B cell (primary cell): ENCODE measurements at regions not wholly inside any gene's neighbourhood (a gene's known extent, or its start where the extent isn't known, plus 50 kb on each side); places are given as distances from the start of the nearest gene placed in this dataset.

ENCODE experiments used
- ATAC-seq: fragments of 200-7000 bp; cut with Tn5 transposase; one replicate; pipeline ENCODE4 v1.10.0; 2021; ENCODE audit warnings: low read depth, mild to moderate bottlenecking, moderate number of reproducible peaks, moderate library complexity
- CTCF ChIA-PET: fragments of 350-600 bp; sonication (Branson Sonifier 250); formaldehyde crosslinking; loops from one replicate; lab custom pipeline; 2021; ENCODE audit warnings: antibody characterized with exemption, inconsistent platforms; lab: Charles Lee
- POLR2A ChIA-PET: fragments of 350-600 bp; sonication (Branson Sonifier 250); formaldehyde crosslinking; loops from one replicate; lab custom pipeline; 2021; ENCODE audit warnings: antibody characterized with exemption; lab: Charles Lee
- DNase-seq: peaks from one replicate; pipeline ENCODE4 v3.0.0; 2013
- H2AFZ ChIP-seq: 2 replicates; pipeline ENCODE4 v1.6.1; 2012; ENCODE audit warnings: mild to moderate bottlenecking, low read depth, low read length; ENCODE audit not compliant: insufficient read depth, poor library complexity, severe bottlenecking
- H3K27ac ChIP-seq, 2 donors: 1 replicate in 1 of 2; 2 replicates in 1 of 2; pipeline ENCODE4 v1.5.1; 2012 to 2013; ENCODE audit warnings: low read length in 2 of 2, mild to moderate bottlenecking in 2 of 2, moderate library complexity in 1 of 2
- H3K27me3 ChIP-seq, 4 experiments: fragments of 200-600 bp in 1 of 4; sonication (generic) in 1 of 4; replicated peaks in 1 of 4; 1 replicate in 2 of 4; 2 replicates in 2 of 4; pipeline versions ENCODE4 v1.6.1 to v1.7.0; 2013 to 2016; ENCODE audit warnings: low read length in 3 of 4, mild to moderate bottlenecking in 2 of 4, mixed read lengths in 1 of 4, moderate library complexity in 1 of 4; ENCODE audit not compliant: insufficient read depth in 4 of 4, control insufficient read depth in 3 of 4; ENCODE audit errors: control extremely low read depth in 1 of 4
- H3K36me3 ChIP-seq, 2 experiments: replicated peaks in 1 of 2; 1 replicate in 1 of 2; 2 replicates in 1 of 2; pipeline versions ENCODE4 v1.6.1 to v1.7.1; 2013; ENCODE audit warnings: low read length in 1 of 2; ENCODE audit not compliant: insufficient read depth in 2 of 2, control insufficient read depth in 1 of 2; ENCODE audit errors: control extremely low read depth in 1 of 2, extremely low read depth in 1 of 2
- H3K4me1 ChIP-seq, 2 donors: fragments of 200-600 bp in 1 of 2; sonication (generic) in 1 of 2; 1 replicate in 1 of 2; 2 replicates in 1 of 2; pipeline versions ENCODE4 v1.5.1 to v1.6.1; 2013 to 2017; ENCODE audit warnings: low read length in 2 of 2; ENCODE audit not compliant: control insufficient read depth in 2 of 2, insufficient read depth in 2 of 2
- H3K4me2 ChIP-seq: replicated peaks from 2 replicates; pipeline ENCODE3; 2012; ENCODE audit warnings: mild to moderate bottlenecking, low read depth, low read length; ENCODE audit not compliant: poor library complexity, severe bottlenecking
- H3K4me3 ChIP-seq, 5 experiments: fragments of 200-600 bp in 1 of 5; sonication (generic) in 1 of 5; 1 replicate in 3 of 5; 2 replicates in 2 of 5; pipeline versions ENCODE4 v1.5.1 to v1.7.0; 2011 to 2016; ENCODE audit warnings: low read length in 4 of 5, mild to moderate bottlenecking in 4 of 5, low read depth in 2 of 5, control low read depth in 1 of 5, moderate library complexity in 1 of 5; ENCODE audit not compliant: insufficient read depth in 1 of 5; ENCODE audit errors: control extremely low read depth in 1 of 5, extremely low read depth in 1 of 5
- H3K79me2 ChIP-seq: fragments of 200-600 bp; sonication (generic); one replicate; pipeline ENCODE4 v1.6.0; 2016; ENCODE audit warnings: low read length; ENCODE audit not compliant: control insufficient read depth, insufficient read depth
- H3K9ac ChIP-seq: fragments of 200-600 bp; sonication (generic); 2 replicates; pipeline ENCODE4 v1.6.1; 2017; ENCODE audit warnings: mild to moderate bottlenecking, low read length, moderate library complexity
- H3K9me3 ChIP-seq, 3 donors: one replicate each; pipeline versions ENCODE4 v1.6.1 to v1.7.1; 2013; ENCODE audit warnings: low read length in 2 of 3; ENCODE audit not compliant: control insufficient read depth in 2 of 3, insufficient read depth in 1 of 3; ENCODE audit errors: control extremely low read depth in 1 of 3
- H4K20me1 ChIP-seq: 2 replicates; pipeline ENCODE4 v1.6.0; 2012; ENCODE audit warnings: mild to moderate bottlenecking, low read length; ENCODE audit not compliant: insufficient read depth, control insufficient read depth, poor library complexity, severe bottlenecking
- H3K27ac Mint-ChIP-seq: one replicate; pipeline ENCODE4 v1.8.0; 2021; ENCODE audit warnings: mixed read lengths
- H3K27me3 Mint-ChIP-seq: one replicate; pipeline ENCODE4 v1.8.0; 2021; ENCODE audit warnings: mixed read lengths
- H3K4me1 Mint-ChIP-seq: one replicate; pipeline ENCODE4 v1.8.0; 2021; ENCODE audit warnings: mixed read lengths
- H3K4me3 Mint-ChIP-seq: one replicate; pipeline ENCODE4 v1.8.0; 2021; ENCODE audit warnings: mixed read lengths
- H3K9me3 Mint-ChIP-seq: one replicate; pipeline ENCODE4 v1.8.0; 2022; ENCODE audit warnings: mixed read lengths; ENCODE audit not compliant: insufficient read depth
- CTCF ChIP-seq: fragments of 200-600 bp; IDR thresholded peaks from one replicate; pipeline ENCODE4 v1.8.0; 2022; ENCODE audit warnings: antibody characterized with exemption, mild to moderate bottlenecking
- EZH2 ChIP-seq: IDR thresholded peaks from 2 replicates; pipeline ENCODE4 v1.6.1; 2012; ENCODE audit warnings: borderline replicate concordance, low read depth, mild to moderate bottlenecking, moderate library complexity, low read length; ENCODE audit not compliant: insufficient read depth, poor library complexity, severe bottlenecking
- WGBS: methylation state at CpG from one replicate; pipeline ENCODE4 v1.1.5; 2013; ENCODE audit warnings: missing lambda C conversion rate; ENCODE audit not compliant: insufficient coverage; 5-methylcytosine and 5-hydroxymethylcytosine counted together
- intact Hi-C: fragments of 100-400 bp; cut with micrococcal nuclease; formaldehyde crosslinking; loops from one replicate; pipeline ENCODE4 v1.10.0; 2022

GRCh38 chr1:86233403-86233802 is 76.8 kb upstream of the COL24A1 start:
- TF ChIP-seq CTCF (no peak), EZH2 (no peak)
- H3K27me3 Mint-ChIP-seq = peaks cover 5% of the 10 kb centered on the region
- H3K4me3 ChIP-seq = no peak overlapping the region
- DNase-seq (no peak), ATAC-seq (no peak)
- no peaks in the 10 kb centered on the region for H3K9me3 Mint-ChIP-seq
- ChIA-PET POLR2A (no interaction called here), CTCF (no interaction called here)
- no peak overlapping the region for H2AFZ ChIP-seq
- no peaks in the 10 kb centered on the region for H3K79me2 ChIP-seq
- H3K4me1 ChIP-seq = no peaks in the 10 kb centered on the region
- intact Hi-C loops = no loop called here
- H3K4me3 Mint-ChIP-seq = no peak overlapping the region
- H3K36me3 ChIP-seq = no peaks in the 10 kb centered on the region
- H3K27ac Mint-ChIP-seq = no peak overlapping the region
- no peaks in the 10 kb centered on the region for H3K27me3 ChIP-seq
- H3K4me1 Mint-ChIP-seq = no peaks in the 10 kb centered on the region
- H4K20me1 ChIP-seq = no peaks in the 10 kb centered on the region
- no peak overlapping the region for H3K9ac ChIP-seq
- no peaks in the 10 kb centered on the region for H3K9me3 ChIP-seq
- no peak overlapping the region for H3K27ac ChIP-seq
- WGBS = no CpG with 5 or more reads among the region's 1 CpG
- no peak overlapping the region for H3K4me2 ChIP-seq

GRCh38 chr1:86231076-86231475 is 74.5 kb upstream of the COL24A1 start:
- Histone ChIP-seq H4K20me1 (no peaks in the 10 kb centered on the region), H3K36me3 (no peaks in the 10 kb centered on the region), H3K4me2 (no peak overlapping the region), H2AFZ (no peak overlapping the region), H3K4me3 (no peak overlapping the region), H3K27me3 (no peaks in the 10 kb centered on the region), H3K27ac (no peak overlapping the region), H3K4me1 (no peaks in the 10 kb centered on the region), H3K79me2 (no peaks in the 10 kb centered on the region), H3K9ac (no peak overlapping the region), H3K9me3 (no peaks in the 10 kb centered on the region)
- CTCF ChIA-PET = no interaction called here
- no peaks in the 10 kb centered on the region for H3K9me3 Mint-ChIP-seq
- no peak overlapping the region for H3K4me3 Mint-ChIP-seq
- H3K4me1 Mint-ChIP-seq = no peaks in the 10 kb centered on the region
- POLR2A ChIA-PET = no interaction called here
- ATAC-seq = no peak
- 75% methylated on average over 1 of the region's 1 CpG for WGBS
- DNase-seq = no peak
- intact Hi-C loops = no loop called here
- peaks cover 5% of the 10 kb centered on the region for H3K27me3 Mint-ChIP-seq
- no peak overlapping the region for H3K27ac Mint-ChIP-seq
- TF ChIP-seq CTCF (no peak), EZH2 (no peak)
